CD4-positive, alpha-beta T cell treated with Interleukin-17A for 4 hours (primary cell): ENCODE measurements at regions not wholly inside any gene's neighbourhood (a gene's known extent, or its start where the extent isn't known, plus 50 kb on each side); places are given as distances from the start of the nearest gene placed in this dataset.
"Not testable (repeated sequence)": the region's sequence is repeated elsewhere in the genome, so short reads cannot be mapped to it uniquely, and the experiment has no call there.

Experiments
- DNase-seq: peaks from one replicate; pipeline ENCODE4 v3.0.0-alpha.2; 2020; ENCODE audit warnings: mixed read lengths

DNA sequence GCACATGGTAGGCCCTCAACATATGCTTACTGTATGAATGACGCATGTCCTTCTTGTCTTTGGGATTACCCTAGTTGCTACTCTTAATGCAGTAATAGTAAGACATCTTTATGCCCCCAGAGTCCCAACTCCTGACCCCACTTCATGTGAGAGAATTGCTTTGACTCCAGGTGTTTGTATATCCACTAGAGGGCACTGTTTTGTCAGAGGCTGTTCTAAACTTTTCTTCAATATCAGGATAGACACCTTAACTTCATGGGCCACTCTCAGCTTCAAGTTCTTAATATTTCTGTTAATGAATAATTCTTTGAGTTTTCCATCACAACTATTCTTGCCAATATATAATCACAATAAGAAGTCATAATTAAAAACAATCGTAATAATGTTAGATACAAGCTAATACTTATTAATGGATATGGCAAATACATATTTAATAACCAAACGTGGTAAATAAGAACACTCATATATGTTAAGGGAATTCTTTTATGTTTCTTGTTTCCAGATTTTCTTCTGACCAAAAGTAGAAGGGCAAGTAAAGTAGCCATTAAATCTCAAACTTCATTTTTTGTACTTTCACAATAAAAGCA is 337.2 kb upstream of the DNAJC19 start:
- DNase-seq, result no peak

DNA sequence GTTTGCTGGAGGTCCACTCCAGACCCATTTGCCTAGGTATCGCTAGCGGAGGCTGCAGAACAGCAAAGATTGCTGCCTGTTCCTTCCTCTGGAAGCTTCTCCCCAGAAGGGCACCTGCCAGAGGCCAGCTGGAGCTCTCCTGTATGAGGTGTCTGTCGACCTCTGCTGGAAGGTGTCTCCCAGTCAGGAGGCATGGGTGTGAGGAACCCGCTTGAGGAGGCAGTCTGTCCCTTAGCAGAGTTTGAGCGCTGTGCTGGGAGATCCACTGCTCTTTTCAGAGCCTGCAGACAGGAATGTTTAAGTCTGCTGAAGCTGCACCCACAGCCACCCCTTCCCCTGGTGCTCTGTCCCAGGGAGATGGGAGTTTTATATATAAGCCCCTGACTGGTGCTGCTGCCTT is 335.0 kb upstream of the DNAJC19 start:
- DNase-seq, result not testable (repeated sequence)

GRCh38 chr3:181318321-181318720 is 328.8 kb upstream of the DNAJC19 start:
- no peak for DNase-seq

DNA sequence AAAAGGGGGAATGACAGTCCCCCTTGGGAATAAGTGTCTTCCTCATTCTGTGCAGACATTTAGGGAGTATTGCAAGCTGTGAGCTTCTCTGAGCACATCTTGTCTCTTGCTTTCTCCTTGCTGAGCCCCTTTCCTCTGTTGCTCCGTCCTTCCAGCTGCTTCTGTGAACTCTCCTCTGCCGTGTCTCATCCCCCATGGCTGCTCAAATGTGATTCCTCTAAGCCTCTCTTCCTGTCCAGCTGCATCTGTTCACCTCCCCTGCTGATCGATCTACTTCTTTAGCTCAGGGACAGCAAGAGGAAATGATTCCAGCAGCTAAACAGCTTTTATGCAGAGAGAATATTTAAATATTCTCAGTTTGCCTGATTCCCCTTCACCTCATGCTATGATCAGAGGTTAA is 328.0 kb upstream of the DNAJC19 start:
- no peak for DNase-seq

GRCh38 chr3:181316482-181316881 is 326.9 kb upstream of the DNAJC19 start:
- DNase-seq, result no peak

- no peak for DNase-seq
These were observed 323.8 kb upstream of the DNAJC19 start for GRCh38 chr3:181313335-181313734.

- no peak for DNase-seq
These were observed 321.6 kb upstream of the DNAJC19 start for GRCh38 chr3:181311186-181311585.

DNA sequence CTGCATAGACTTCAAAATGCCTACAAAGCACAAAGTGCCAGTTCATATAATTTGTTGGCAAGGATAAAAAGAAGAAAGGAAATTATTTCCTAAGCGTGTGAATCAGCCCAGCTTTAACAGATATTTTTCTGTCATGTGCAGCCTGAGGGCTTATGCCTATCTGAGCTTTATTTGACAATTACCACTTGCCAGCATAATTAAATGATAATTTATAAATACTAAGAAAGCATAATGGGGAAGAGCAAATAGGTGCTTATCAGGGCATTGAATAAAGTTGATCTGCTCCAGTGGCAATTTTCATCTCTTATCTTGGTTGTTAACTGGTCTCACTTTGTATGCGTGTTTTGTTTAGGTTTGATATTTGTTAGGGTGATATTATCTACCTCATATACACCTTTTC is 313.4 kb upstream of the DNAJC19 start:
- DNase-seq, result no peak

GRCh38 chr3:181300033-181300432 is 310.5 kb upstream of the DNAJC19 start:
- DNase-seq, result no peak

GRCh38 chr3:181298421-181298820 is 308.9 kb upstream of the DNAJC19 start:
- no peak for DNase-seq

GRCh38 chr3:181292984-181293383 is 303.4 kb upstream of the DNAJC19 start:
- no peak for DNase-seq

DNA sequence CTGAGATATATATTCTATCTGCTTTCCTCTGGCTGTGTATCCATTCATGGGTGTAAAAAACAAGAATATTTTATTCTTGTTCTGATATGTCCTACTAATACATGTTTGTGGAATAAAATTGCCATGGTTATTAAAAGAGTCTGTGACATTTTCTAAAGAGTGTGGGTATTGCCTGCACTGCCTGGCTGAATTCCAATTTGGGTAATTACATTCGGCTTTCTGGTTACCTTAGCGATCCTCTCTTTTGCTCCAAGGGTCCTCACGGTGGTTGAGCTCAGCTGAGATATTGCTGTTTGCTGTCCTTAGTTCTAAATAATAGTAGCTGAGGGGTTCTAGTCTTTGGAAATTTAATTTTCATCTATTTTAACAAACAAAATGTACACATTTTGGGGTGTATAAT is 301.4 kb upstream of the DNAJC19 start:
- no peak for DNase-seq

- no peak for DNase-seq
These were observed 299.8 kb upstream of the DNAJC19 start for GRCh38 chr3:181289306-181289705.

DNA sequence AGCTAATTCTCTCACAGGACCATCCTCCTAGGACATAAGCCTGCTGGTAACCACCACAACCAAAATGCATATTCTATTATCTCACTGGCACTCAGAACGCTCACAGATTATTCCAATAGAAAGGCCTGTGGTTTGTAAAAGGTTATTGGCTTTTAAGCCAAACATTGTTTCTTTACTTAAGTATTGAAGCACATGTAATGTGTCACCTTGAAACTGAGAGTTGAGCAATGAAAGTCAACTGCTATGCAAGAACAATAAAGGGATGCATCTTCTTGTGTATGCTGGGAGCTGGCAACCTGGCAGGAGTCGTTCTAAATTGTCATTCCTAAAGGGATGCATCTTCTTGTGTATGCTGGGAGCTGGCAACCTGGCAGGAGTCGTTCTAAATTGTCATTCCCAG is 298.6 kb upstream of the DNAJC19 start:
- DNase-seq, result no peak

GRCh38 chr3:181279239-181279565 is 289.7 kb upstream of the DNAJC19 start:
- DNase-seq, result no peak

- no peak for DNase-seq
These were observed 289.1 kb upstream of the DNAJC19 start for GRCh38 chr3:181278468-181279238.

- no peak for DNase-seq
These were observed 286.9 kb upstream of the DNAJC19 start for GRCh38 chr3:181276358-181276896.

DNA sequence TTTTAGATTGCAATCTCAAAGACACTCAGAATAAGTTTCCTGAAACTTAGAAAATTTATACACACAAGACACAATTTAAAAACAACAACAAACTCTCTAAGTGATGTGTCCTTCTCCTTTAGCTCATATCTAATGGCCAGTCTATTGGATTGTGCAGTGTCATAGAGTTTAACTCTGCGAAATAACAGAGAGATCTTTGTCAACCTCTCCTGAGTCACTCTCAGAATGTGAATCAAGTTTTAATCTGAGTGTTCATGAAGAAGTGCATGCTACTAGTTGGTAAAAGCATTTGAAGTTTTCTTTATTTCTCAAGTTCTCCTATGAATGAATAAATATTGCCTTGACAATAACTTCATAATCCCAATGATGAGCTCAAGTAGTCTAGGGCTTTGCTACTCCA is 284.5 kb upstream of the DNAJC19 start:
- DNase-seq, result no peak

GRCh38 chr3:181267312-181267711 is 277.8 kb upstream of the DNAJC19 start:
- DNase-seq, result no peak

DNA sequence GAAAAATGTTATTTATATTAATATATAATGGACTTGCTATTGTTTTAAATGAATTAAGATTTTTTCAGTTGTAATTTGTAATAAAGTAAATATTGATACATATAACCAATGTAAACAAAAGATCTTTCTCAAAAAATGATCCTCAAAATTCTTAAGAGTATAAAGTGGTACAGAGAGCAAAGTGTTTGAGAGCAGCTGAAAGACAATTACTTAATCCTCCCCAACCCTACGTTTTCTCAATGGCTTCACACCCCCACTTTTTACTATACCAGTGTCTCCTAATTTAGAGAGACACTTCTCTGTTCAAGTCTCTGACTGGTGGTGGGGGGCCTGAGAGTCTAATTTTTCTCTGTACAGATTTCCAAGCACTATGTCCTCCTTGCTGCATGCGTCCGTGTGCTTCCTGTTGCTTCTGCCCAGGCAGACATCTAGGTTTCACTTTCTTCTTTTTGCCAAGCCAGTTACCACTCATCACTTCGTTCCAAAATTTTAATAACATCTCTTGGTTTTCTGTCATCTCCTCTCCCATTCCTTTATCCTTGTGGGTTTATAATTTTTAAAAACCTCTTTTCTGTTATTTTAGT is 276.3 kb upstream of the DNAJC19 start:
- no peak for DNase-seq

DNA sequence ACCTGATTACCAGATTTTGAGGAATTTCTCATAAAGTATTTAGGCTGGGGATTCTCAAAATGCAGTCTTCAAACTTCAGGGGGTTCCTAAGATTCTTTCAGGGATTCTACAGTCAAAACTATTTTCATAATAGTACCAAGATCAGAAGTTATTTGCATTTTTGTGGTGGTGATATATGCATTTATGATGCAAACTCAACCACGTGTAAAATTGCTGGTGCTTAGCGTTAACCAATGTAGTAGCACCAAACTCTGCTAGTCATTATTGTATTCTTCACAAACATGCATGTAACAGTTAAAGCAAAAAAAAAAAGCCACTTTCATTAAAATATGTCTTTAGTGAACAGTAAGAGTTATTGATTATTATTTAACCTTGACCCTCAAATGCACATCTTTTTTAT is 274.9 kb upstream of the DNAJC19 start:
- DNase-seq, result no peak

GRCh38 chr3:181253796-181254195 is 264.3 kb upstream of the DNAJC19 start:
- no peak for DNase-seq

GRCh38 chr3:181252631-181253030 is 263.1 kb upstream of the DNAJC19 start:
- DNase-seq, result no peak

GRCh38 chr3:181250714-181251113 is 261.2 kb upstream of the DNAJC19 start:
- DNase-seq, result no peak
